ENCODE measurements at regions not wholly inside any gene's neighbourhood (a gene's known extent, or its start where the extent isn't known, plus 50 kb on each side); places are given as distances from the start of the nearest gene placed in this dataset.
A peak's percentile ranks its signal among the peaks of the same experiment; 100 is the strongest.

GRCh38 chr11:70733327-70734325 is 335.3 kb downstream of the CTTN start:
- no peaks in the 10 kb centered on the region for H3K9me3 Mint-ChIP-seq (ENCODE audit: low read depth)
- H3K4me3 Mint-ChIP-seq (ENCODE audit: unreplicated experiment) = no peak overlapping the region
- H3K4me1 Mint-ChIP-seq (ENCODE audit: low read depth) = no peaks in the 10 kb centered on the region
- H3K27me3 Mint-ChIP-seq (ENCODE audit: low read depth) = peaks cover 9% of the 10 kb centered on the region
- no peak overlapping the region for H3K27ac Mint-ChIP-seq (ENCODE audit: unreplicated experiment)
- TF ChIP-seq, protein P1, sequence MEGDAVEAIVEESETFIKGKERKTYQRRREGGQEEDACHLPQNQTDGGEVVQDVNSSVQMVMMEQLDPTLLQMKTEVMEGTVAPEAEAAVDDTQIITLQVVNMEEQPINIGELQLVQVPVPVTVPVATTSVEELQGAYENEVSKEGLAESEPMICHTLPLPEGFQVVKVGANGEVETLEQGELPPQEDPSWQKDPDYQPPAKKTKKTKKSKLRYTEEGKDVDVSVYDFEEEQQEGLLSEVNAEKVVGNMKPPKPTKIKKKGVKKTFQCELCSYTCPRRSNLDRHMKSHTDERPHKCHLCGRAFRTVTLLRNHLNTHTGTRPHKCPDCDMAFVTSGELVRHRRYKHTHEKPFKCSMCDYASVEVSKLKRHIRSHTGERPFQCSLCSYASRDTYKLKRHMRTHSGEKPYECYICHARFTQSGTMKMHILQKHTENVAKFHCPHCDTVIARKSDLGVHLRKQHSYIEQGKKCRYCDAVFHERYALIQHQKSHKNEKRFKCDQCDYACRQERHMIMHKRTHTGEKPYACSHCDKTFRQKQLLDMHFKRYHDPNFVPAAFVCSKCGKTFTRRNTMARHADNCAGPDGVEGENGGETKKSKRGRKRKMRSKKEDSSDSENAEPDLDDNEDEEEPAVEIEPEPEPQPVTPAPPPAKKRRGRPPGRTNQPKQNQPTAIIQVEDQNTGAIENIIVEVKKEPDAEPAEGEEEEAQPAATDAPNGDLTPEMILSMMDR (IDR thresholded peaks at IDR 0.05) = no peak
- peak; percentile 89 for DNase-seq (ENCODE audit: low spot score)
- no peaks in the 10 kb centered on the region for H3K36me3 Mint-ChIP-seq (ENCODE audit: low read depth)

- Mint-ChIP-seq H3K36me3 (ENCODE audit: low read depth) (no peaks in the 10 kb centered on the region), H3K9me3 (ENCODE audit: low read depth) (no peaks in the 10 kb centered on the region), H3K4me3 (ENCODE audit: unreplicated experiment) (no peak overlapping the region), H3K4me1 (ENCODE audit: low read depth) (no peaks in the 10 kb centered on the region), H3K27me3 (ENCODE audit: low read depth) (peaks cover 9% of the 10 kb centered on the region), H3K27ac (ENCODE audit: unreplicated experiment) (no peak overlapping the region)
- TF ChIP-seq, protein P1 (IDR thresholded peaks at IDR 0.05) = no peak
- DNase-seq (ENCODE audit: low spot score) = peak; percentile 77
These were observed 336.1 kb downstream of the CTTN start for GRCh38 chr11:70734379-70734778.

DNA sequence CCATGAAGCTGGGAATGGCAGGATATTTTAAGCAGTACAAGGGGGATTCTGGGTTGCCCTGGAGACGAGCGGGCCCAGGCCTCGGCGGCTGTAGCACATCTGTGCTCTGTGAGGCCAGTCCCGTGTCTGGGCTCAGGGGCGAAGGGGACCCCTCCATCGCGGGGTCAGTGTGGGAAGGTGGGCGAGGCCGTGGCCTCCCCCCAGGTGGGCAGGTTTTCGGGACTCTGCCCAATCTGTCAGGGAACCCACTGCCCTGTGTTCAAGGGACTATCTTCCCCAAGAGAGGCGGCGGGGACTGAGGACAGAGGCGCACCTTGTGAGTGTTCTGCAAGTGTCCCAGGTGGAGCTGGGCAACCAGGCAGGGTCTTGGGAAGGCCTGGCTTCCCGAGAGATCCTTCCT is 336.6 kb downstream of the CTTN start:
- no peaks in the 10 kb centered on the region for H3K4me1 Mint-ChIP-seq (ENCODE audit: low read depth)
- H3K27ac Mint-ChIP-seq (ENCODE audit: unreplicated experiment) = no peak overlapping the region
- H3K36me3 Mint-ChIP-seq (ENCODE audit: low read depth) = no peaks in the 10 kb centered on the region
- TF ChIP-seq, protein P1 (IDR thresholded peaks at IDR 0.05) = no peak
- H3K9me3 Mint-ChIP-seq (ENCODE audit: low read depth) = no peaks in the 10 kb centered on the region
- peak; percentile 77 for DNase-seq (ENCODE audit: low spot score)
- peaks cover 9% of the 10 kb centered on the region for H3K27me3 Mint-ChIP-seq (ENCODE audit: low read depth)
- H3K4me3 Mint-ChIP-seq (ENCODE audit: unreplicated experiment) = no peak overlapping the region

GRCh38 chr11:70735976-70736375 is 337.6 kb downstream of the CTTN start:
- Mint-ChIP-seq H3K27ac (ENCODE audit: unreplicated experiment) (no peak overlapping the region), H3K27me3 (ENCODE audit: low read depth) (peaks cover 12% of the 10 kb centered on the region), H3K9me3 (ENCODE audit: low read depth) (no peaks in the 10 kb centered on the region), H3K4me1 (ENCODE audit: low read depth) (no peaks in the 10 kb centered on the region), H3K4me3 (ENCODE audit: unreplicated experiment) (no peak overlapping the region), H3K36me3 (ENCODE audit: low read depth) (no peaks in the 10 kb centered on the region)
- peak; percentile 48 for DNase-seq (ENCODE audit: low spot score)
- TF ChIP-seq, protein P1 (IDR thresholded peaks at IDR 0.05) = no peak

- Mint-ChIP-seq H3K27ac (ENCODE audit: unreplicated experiment) (no peak overlapping the region), H3K27me3 (ENCODE audit: low read depth) (peaks cover 16% of the 10 kb centered on the region), H3K9me3 (ENCODE audit: low read depth) (no peaks in the 10 kb centered on the region), H3K4me1 (ENCODE audit: low read depth) (no peaks in the 10 kb centered on the region), H3K36me3 (ENCODE audit: low read depth) (no peaks in the 10 kb centered on the region), H3K4me3 (ENCODE audit: unreplicated experiment) (no peak overlapping the region)
- TF ChIP-seq, protein P1 (IDR thresholded peaks at IDR 0.05) = no peak
- DNase-seq (ENCODE audit: low spot score) = peak; percentile 54
These were observed 338.1 kb downstream of the CTTN start for GRCh38 chr11:70736461-70736860.

Data from chondrocyte (in vitro differentiated cells).